Smooth muscle cell (in vitro differentiated cells): ENCODE measurements at regions not wholly inside any gene's neighbourhood (a gene's known extent, or its start where the extent isn't known, plus 50 kb on each side); places are given as distances from the start of the nearest gene placed in this dataset.

ENCODE experiments used
- DNase-seq: peaks from one replicate; lab custom pipeline; 2025; ENCODE audit not compliant: unreplicated experiment; lab: John Stamatoyannopoulos, UW
- H2AFZ ChIP-seq: fragments of 200-600 bp; sonication (generic); 2 replicates; pipeline ENCODE4 v1.6.0; 2016; ENCODE audit warnings: antibody characterized with exemption, low read depth, mild to moderate bottlenecking
- H3F3A ChIP-seq: fragments of 200-600 bp; sonication (generic); 2 replicates; pipeline ENCODE4 v1.6.0; 2017; ENCODE audit warnings: antibody characterized with exemption, low read depth
- H3K27ac ChIP-seq: fragments of 200-600 bp; sonication (generic); 2 replicates; pipeline ENCODE4 v1.5.1; 2016; ENCODE audit warnings: low read depth, mild to moderate bottlenecking
- H3K27me3 ChIP-seq: fragments of 200-600 bp; sonication (generic); 2 replicates; pipeline ENCODE4 v1.6.1; 2016; ENCODE audit warnings: low read depth, mild to moderate bottlenecking
- H3K36me3 ChIP-seq: fragments of 200-600 bp; sonication (generic); 2 replicates; pipeline ENCODE4 v1.5.1; 2016; ENCODE audit warnings: low read depth
- H3K4me1 ChIP-seq: fragments of 200-600 bp; sonication (generic); 2 replicates; pipeline ENCODE4 v1.5.1; 2016; ENCODE audit warnings: low read depth
- H3K4me2 ChIP-seq: fragments of 200-600 bp; sonication (generic); 2 replicates; pipeline ENCODE4 v1.6.0; 2016; ENCODE audit warnings: mild to moderate bottlenecking
- H3K4me3 ChIP-seq: fragments of 200-600 bp; sonication (generic); 2 replicates; pipeline ENCODE4 v1.5.1; 2016; ENCODE audit warnings: mild to moderate bottlenecking
- H3K79me2 ChIP-seq: fragments of 200-600 bp; sonication (generic); 2 replicates; pipeline ENCODE4 v1.6.0; 2016; ENCODE audit warnings: low read depth, mild to moderate bottlenecking
- H3K9ac ChIP-seq: fragments of 200-600 bp; sonication (generic); 2 replicates; pipeline ENCODE4 v1.6.0; 2016; ENCODE audit warnings: low read depth
- H3K9me3 ChIP-seq: fragments of 200-600 bp; sonication (generic); replicated peaks from 2 replicates; pipeline ENCODE4 v1.5.1; 2016; ENCODE audit warnings: low read depth
- H4K20me1 ChIP-seq: fragments of 200-600 bp; sonication (generic); 2 replicates; pipeline ENCODE4 v1.6.0; 2016; ENCODE audit warnings: low read depth
- CTCF ChIP-seq: fragments of 200-600 bp; sonication (generic); IDR thresholded peaks from 2 replicates; pipeline ENCODE4 v1.5.1; 2017; ENCODE audit warnings: borderline replicate concordance, mild to moderate bottlenecking, antibody characterized with exemption; ENCODE audit not compliant: insufficient read depth, poor library complexity, severe bottlenecking
- WGBS: methylation state at CpG from one replicate; pipeline ENCODE4 v1.1.7; 2016; ENCODE audit warnings: low lambda C conversion rate; 5-methylcytosine and 5-hydroxymethylcytosine counted together

GRCh38 chr2:147110317-147110716, 734.5 kb upstream of the ACVR2A start:
- H3K4me2 ChIP-seq = no peak overlapping the region
- H3K27ac ChIP-seq = no peak overlapping the region
- no peak overlapping the region for H3K4me3 ChIP-seq
- no peaks in the 10 kb centered on the region for H3K9me3 ChIP-seq
- no peak overlapping the region for H3K9ac ChIP-seq
- no peaks in the 10 kb centered on the region for H3K36me3 ChIP-seq
- TF ChIP-seq CTCF = no peak
- peaks cover 6% of the 10 kb centered on the region for H3K4me1 ChIP-seq
- no peaks in the 10 kb centered on the region for H3K27me3 ChIP-seq
- no peaks in the 10 kb centered on the region for H4K20me1 ChIP-seq
- no peaks in the 10 kb centered on the region for H3K79me2 ChIP-seq
- DNase-seq = no peak
- WGBS = 72% methylated on average over 4 of the region's 4 CpGs
- no peak overlapping the region for H2AFZ ChIP-seq
- H3F3A ChIP-seq = no peaks in the 10 kb centered on the region

GRCh38 chr2:147109291-147109690, 735.5 kb upstream of the ACVR2A start:
- WGBS = 89% methylated on average over 2 of the region's 2 CpGs
- Histone ChIP-seq H3K4me2 (no peak overlapping the region), H3K36me3 (no peaks in the 10 kb centered on the region)

GRCh38 chr2:147108548-147108947, 736.3 kb upstream of the ACVR2A start:
- H3K27ac ChIP-seq = no peak overlapping the region
- no peaks in the 10 kb centered on the region for H4K20me1 ChIP-seq
- no peak overlapping the region for H3K4me3 ChIP-seq
- WGBS = 91% methylated on average over 2 of the region's 2 CpGs
- no peaks in the 10 kb centered on the region for H3F3A ChIP-seq
- no peak for DNase-seq
- no peaks in the 10 kb centered on the region for H3K36me3 ChIP-seq
- no peaks in the 10 kb centered on the region for H3K27me3 ChIP-seq
- peaks cover 6% of the 10 kb centered on the region for H3K4me1 ChIP-seq
- H3K9me3 ChIP-seq = no peaks in the 10 kb centered on the region
- no peak overlapping the region for H3K4me2 ChIP-seq
- H2AFZ ChIP-seq = no peak overlapping the region
- no peak overlapping the region for H3K9ac ChIP-seq
- H3K79me2 ChIP-seq = no peaks in the 10 kb centered on the region
- TF ChIP-seq CTCF = no peak

More at GRCh38 chr2:147109291-147109690, 735.5 kb upstream of the ACVR2A start:
- Histone ChIP-seq H2AFZ (no peak overlapping the region), H3K79me2 (no peaks in the 10 kb centered on the region), H3F3A (no peaks in the 10 kb centered on the region), H3K4me1 (peaks cover 6% of the 10 kb centered on the region), H4K20me1 (no peaks in the 10 kb centered on the region), H3K9me3 (no peaks in the 10 kb centered on the region), H3K27ac (no peak overlapping the region), H3K4me3 (no peak overlapping the region), H3K9ac (no peak overlapping the region), H3K27me3 (no peaks in the 10 kb centered on the region)
- no peak for DNase-seq
- TF ChIP-seq CTCF = no peak

GRCh38 chr2:147101941-147102790, 742.7 kb upstream of the ACVR2A start:
- no peak for TF ChIP-seq CTCF
- DNase-seq = no peak
- 85% methylated on average over 5 of the region's 5 CpGs for WGBS
- no peaks in the 10 kb centered on the region for H3K9me3 ChIP-seq
- no peaks in the 10 kb centered on the region for H3K36me3 ChIP-seq
- H3K4me3 ChIP-seq = no peak overlapping the region
- no peaks in the 10 kb centered on the region for H3K4me1 ChIP-seq
- H4K20me1 ChIP-seq = no peaks in the 10 kb centered on the region
- H3K27me3 ChIP-seq = no peaks in the 10 kb centered on the region
- H3K9ac ChIP-seq = no peak overlapping the region
- no peaks in the 10 kb centered on the region for H3K79me2 ChIP-seq
- H3K4me2 ChIP-seq = no peak overlapping the region
- H3K27ac ChIP-seq = no peak overlapping the region
- H3F3A ChIP-seq = no peaks in the 10 kb centered on the region
- no peak overlapping the region for H2AFZ ChIP-seq
